Cerebellar cortex (tissue), 1 donor: ENCODE measurements at regions not wholly inside any gene's neighbourhood (a gene's known extent, or its start where the extent isn't known, plus 50 kb on each side); places are given as distances from the start of the nearest gene placed in this dataset.
A peak's percentile ranks its signal among the peaks of the same experiment; 100 is the strongest.

Experiments
- DNase-seq: peaks from one replicate; pipeline ENCODE4 v3.0.0-alpha.2; 2015; ENCODE audit warnings: low spot score

GRCh38 chr6:103893141-103893581 lies 966.6 kb downstream of the HACE1 start:
- peak; percentile 89 for DNase-seq

GRCh38 chr6:103886951-103887350 lies 972.8 kb downstream of the HACE1 start:
- no peak for DNase-seq

- DNase-seq: no peak
Measured at GRCh38 chr6:103885446-103885845, 974.3 kb downstream of the HACE1 start.

- DNase-seq: no peak
Measured at GRCh38 chr6:103879800-103880199, 979.9 kb downstream of the HACE1 start.

- DNase-seq: no peak
Measured at GRCh38 chr6:103875221-103875620, 984.5 kb downstream of the HACE1 start.

- DNase-seq: no peak
Measured at GRCh38 chr6:103874575-103874974, 985.1 kb downstream of the HACE1 start.

- no peak for DNase-seq
Measured at GRCh38 chr6:103872678-103873077, 987.0 kb downstream of the HACE1 start.

- DNase-seq: no peak
Measured at GRCh38 chr6:103872233-103872632, 987.5 kb downstream of the HACE1 start.

GRCh38 chr6:103870970-103871369 lies 988.7 kb downstream of the HACE1 start:
- no peak for DNase-seq

GRCh38 chr6:103862297-103862696 lies 997.4 kb downstream of the HACE1 start:
- DNase-seq: no peak

GRCh38 chr6:103858003-103858402 lies 1001.7 kb downstream of the HACE1 start:
- no peak for DNase-seq

- DNase-seq: no peak
Measured at GRCh38 chr6:103855750-103856149, 1004.0 kb downstream of the HACE1 start.

- no peak for DNase-seq
Measured at GRCh38 chr6:103854059-103854458, 1005.7 kb downstream of the HACE1 start.

- no peak for DNase-seq
Measured at GRCh38 chr6:103838457-103838856, 1021.3 kb downstream of the HACE1 start.

GRCh38 chr6:103826209-103826608 lies 1033.5 kb downstream of the HACE1 start:
- DNase-seq: no peak

- no peak for DNase-seq
Measured at GRCh38 chr6:103820148-103820547, 1039.6 kb downstream of the HACE1 start.

- no peak for DNase-seq
Measured at GRCh38 chr6:103819509-103819908, 1040.2 kb downstream of the HACE1 start.

GRCh38 chr6:103812970-103813369 lies 1046.7 kb downstream of the HACE1 start:
- no peak for DNase-seq

- peak; percentile 69 for DNase-seq
Measured at GRCh38 chr6:103801901-103802479, 1057.7 kb downstream of the HACE1 start.

GRCh38 chr6:103799971-103800670 lies 1059.6 kb downstream of the HACE1 start:
- DNase-seq: peak; percentile 86

GRCh38 chr6:103798166-103798565 lies 1061.6 kb downstream of the HACE1 start:
- DNase-seq: peak; percentile 95

- DNase-seq: peak; percentile 36
Measured at GRCh38 chr6:103797738-103798137, 1062.0 kb downstream of the HACE1 start.

GRCh38 chr6:103791458-103791857 lies 1068.3 kb downstream of the HACE1 start:
- DNase-seq: no peak

- no peak for DNase-seq
Measured at GRCh38 chr6:103784117-103784516, 1075.6 kb downstream of the HACE1 start.
